A673 (cell line): ENCODE measurements at regions not wholly inside any gene's neighbourhood (a gene's known extent, or its start where the extent isn't known, plus 50 kb on each side); places are given as distances from the start of the nearest gene placed in this dataset.

Experiments used
- BruUV-seq: library from RNA; stranded (reverse); fragments of 400-500 nt; replicated peaks from 2 replicates; lab custom pipeline; 2021; lab: Mats Ljungman, UMichigan
- CTCF ChIA-PET: fragments of 300-600 bp; sonication (Branson Sonifier 250); formaldehyde crosslinking; loops from one replicate; lab custom pipeline; 2022; ENCODE audit warnings: antibody characterized with exemption; lab: Charles Lee
- POLR2A ChIA-PET: fragments of 300-600 bp; sonication (Branson Sonifier 250); formaldehyde crosslinking; loops from one replicate; lab custom pipeline; 2022; ENCODE audit warnings: antibody characterized with exemption; ENCODE audit not compliant: low non-redundant PET; lab: Charles Lee
- DNase-seq: peaks from one replicate; pipeline ENCODE4 v3.0.0-alpha.2; 2015; ENCODE audit warnings: low spot score
- H3K27ac ChIP-seq: fragments of 200-600 bp; sonication (generic); 2 replicates; pipeline ENCODE4 v1.5.1; 2016; ENCODE audit warnings: mixed run types, low read depth, mild to moderate bottlenecking, mixed read lengths, antibody characterized with exemption, low read length; ENCODE audit not compliant: poor library complexity, severe bottlenecking
- H3K27me3 ChIP-seq: fragments of 200-600 bp; sonication (generic); replicated peaks from 2 replicates; pipeline ENCODE4 v1.6.1; 2017; ENCODE audit warnings: mixed run types, low read depth, mild to moderate bottlenecking, mixed read lengths, antibody characterized with exemption, low read length; ENCODE audit not compliant: insufficient read depth, poor library complexity
- H3K36me3 ChIP-seq: fragments of 200-600 bp; sonication (generic); 2 replicates; pipeline ENCODE4 v1.6.1; 2016; ENCODE audit warnings: mixed run types, mild to moderate bottlenecking, mixed read lengths, antibody characterized with exemption, low read length; ENCODE audit not compliant: insufficient read depth, poor library complexity, severe bottlenecking
- H3K4me1 ChIP-seq: fragments of 200-600 bp; sonication (generic); 2 replicates; pipeline ENCODE4 v1.6.1; 2017; ENCODE audit warnings: mixed run types, mild to moderate bottlenecking, mixed read lengths, antibody characterized with exemption, low read length; ENCODE audit not compliant: insufficient read depth, poor library complexity, severe bottlenecking
- H3K4me3 ChIP-seq: fragments of 200-600 bp; sonication (generic); 2 replicates; pipeline ENCODE4 v1.5.1; 2016; ENCODE audit warnings: low read depth, mixed run types, mild to moderate bottlenecking, mixed read lengths, low read length; ENCODE audit not compliant: poor library complexity, severe bottlenecking
- H3K9me3 ChIP-seq: fragments of 200-600 bp; sonication (generic); 2 replicates; pipeline ENCODE4 v1.6.1; 2016; ENCODE audit warnings: mixed run types, low read depth, mild to moderate bottlenecking, mixed read lengths, antibody characterized with exemption, low read length; ENCODE audit not compliant: poor library complexity, severe bottlenecking
- CTCF ChIP-seq: fragments of 300-800, 200-600 bp; sonication (generic); conservative IDR thresholded peaks from 2 replicates; pipeline ENCODE4 v1.5.1; 2017; ENCODE audit warnings: low read depth, mild to moderate bottlenecking, antibody characterized with exemption, low read length, moderate library complexity, mixed read lengths
- EZH2 ChIP-seq: fragments of 200-600 bp; sonication (generic); IDR thresholded peaks from 2 replicates; pipeline ENCODE4 v1.6.1; 2017; ENCODE audit warnings: borderline replicate concordance, low read depth, mild to moderate bottlenecking, mixed read lengths, antibody characterized with exemption, low read length; ENCODE audit not compliant: poor library complexity, severe bottlenecking
- intact Hi-C: fragments of 100-400 bp; cut with micrococcal nuclease; formaldehyde crosslinking; loops from one replicate; pipeline ENCODE4 v1.10.0; 2022; ENCODE audit not compliant: unreplicated experiment

- no peak overlapping the region for H3K27ac ChIP-seq
- DNase-seq = no peak
- intact Hi-C loops = no loop called here
- ChIA-PET POLR2A (no interaction called here), CTCF (no interaction called here)
- TF ChIP-seq CTCF (no peak), EZH2 (no peak)
- H3K4me1 ChIP-seq = peaks cover 23% of the 10 kb centered on the region
- H3K36me3 ChIP-seq = no peaks in the 10 kb centered on the region
- BruUV-seq = no TSS peak
- H3K9me3 ChIP-seq = no peaks in the 10 kb centered on the region
- H3K4me3 ChIP-seq = no peak overlapping the region
- no peaks in the 10 kb centered on the region for H3K27me3 ChIP-seq
These were observed 890.5 kb downstream of the TUSC7 start for GRCh38 chr3:117600112-117600511.

GRCh38 chr3:117600666-117601065, 891.1 kb downstream of the TUSC7 start:
- TF ChIP-seq EZH2 (no peak), CTCF (no peak)
- Histone ChIP-seq H3K36me3 (no peaks in the 10 kb centered on the region), H3K27me3 (no peaks in the 10 kb centered on the region), H3K4me1 (peaks cover 23% of the 10 kb centered on the region), H3K27ac (no peak overlapping the region), H3K9me3 (no peaks in the 10 kb centered on the region), H3K4me3 (no peak overlapping the region)
- POLR2A ChIA-PET = no interaction called here
- no peak for DNase-seq
- no TSS peak for BruUV-seq
- CTCF ChIA-PET = no interaction called here
- intact Hi-C loops = no loop called here

- Histone ChIP-seq H3K4me3 (no peak overlapping the region), H3K4me1 (peaks cover 23% of the 10 kb centered on the region), H3K36me3 (no peaks in the 10 kb centered on the region), H3K27me3 (no peaks in the 10 kb centered on the region), H3K9me3 (no peaks in the 10 kb centered on the region), H3K27ac (no peak overlapping the region)
- POLR2A ChIA-PET = no interaction called here
- intact Hi-C loops = no loop called here
- DNase-seq = peak; percentile 12
- TF ChIP-seq EZH2 (no peak), CTCF (no peak)
- BruUV-seq = no TSS peak
- CTCF ChIA-PET = no interaction called here
These were observed 892.6 kb downstream of the TUSC7 start for GRCh38 chr3:117602058-117602644.
